ENCODE measurements at regions not wholly inside any gene's neighbourhood (a gene's known extent, or its start where the extent isn't known, plus 50 kb on each side); places are given as distances from the start of the nearest gene placed in this dataset.

DNA sequence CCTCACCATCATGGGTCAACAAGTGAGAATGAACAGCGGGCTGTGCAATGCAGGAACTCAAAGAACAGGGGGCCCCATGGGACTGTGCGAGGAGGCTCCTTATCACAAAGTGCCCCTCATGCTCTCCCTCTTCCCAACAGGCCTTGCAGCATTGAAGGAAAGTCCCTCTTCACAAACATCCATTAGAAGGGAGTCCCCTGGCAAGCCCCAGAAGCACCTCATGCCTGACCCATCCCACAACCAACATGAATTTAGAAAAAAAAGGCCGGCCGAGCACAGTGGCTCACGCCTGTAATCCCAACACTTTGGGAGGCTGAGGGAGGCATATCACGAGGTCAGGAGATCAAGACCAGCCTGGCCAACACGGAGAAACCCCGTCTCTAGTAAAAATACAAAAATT, 122.6 kb upstream of the FSTL4 start:
- no peak for ATAC-seq

DNA sequence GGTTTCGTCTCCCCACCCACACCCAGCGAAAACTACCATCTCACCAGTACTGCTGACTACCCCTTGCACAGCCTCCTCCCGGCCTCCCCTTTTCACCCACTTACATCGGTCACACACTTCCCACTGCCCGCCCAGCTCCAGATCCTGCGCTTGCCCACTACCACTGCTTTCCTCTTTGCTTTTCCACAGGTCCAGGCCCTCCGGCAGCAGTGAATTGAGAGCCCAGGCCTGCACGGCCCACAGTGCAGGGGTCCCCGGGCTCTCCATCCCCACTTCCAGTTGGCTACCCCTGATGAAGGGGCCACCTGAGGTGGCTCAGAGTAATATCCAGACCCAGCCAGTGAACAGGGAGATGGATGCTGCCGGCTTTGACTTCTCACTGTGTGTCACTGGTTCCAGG, 120.2 kb upstream of the FSTL4 start:
- ATAC-seq = no peak

DNA sequence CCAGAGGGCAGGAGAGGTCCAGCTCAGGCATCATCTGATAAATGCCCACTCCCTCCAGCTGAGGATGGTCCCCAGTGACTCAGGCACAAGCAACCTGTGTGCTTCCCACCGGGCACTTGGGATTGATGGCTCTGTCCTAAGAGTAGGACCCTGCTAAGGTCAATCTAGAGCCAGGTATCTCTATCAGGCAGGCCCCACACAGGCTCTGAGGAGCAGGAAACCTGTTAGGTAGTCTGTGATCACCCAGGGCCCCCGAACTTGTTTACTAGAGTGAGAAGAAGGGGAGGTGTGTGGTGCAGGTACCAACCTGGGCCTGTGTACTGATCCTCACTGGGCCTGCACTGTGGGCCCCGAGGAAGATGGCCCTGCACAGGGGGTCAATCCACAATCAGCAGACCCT, 119.6 kb upstream of the FSTL4 start:
- ATAC-seq = no peak

DNA sequence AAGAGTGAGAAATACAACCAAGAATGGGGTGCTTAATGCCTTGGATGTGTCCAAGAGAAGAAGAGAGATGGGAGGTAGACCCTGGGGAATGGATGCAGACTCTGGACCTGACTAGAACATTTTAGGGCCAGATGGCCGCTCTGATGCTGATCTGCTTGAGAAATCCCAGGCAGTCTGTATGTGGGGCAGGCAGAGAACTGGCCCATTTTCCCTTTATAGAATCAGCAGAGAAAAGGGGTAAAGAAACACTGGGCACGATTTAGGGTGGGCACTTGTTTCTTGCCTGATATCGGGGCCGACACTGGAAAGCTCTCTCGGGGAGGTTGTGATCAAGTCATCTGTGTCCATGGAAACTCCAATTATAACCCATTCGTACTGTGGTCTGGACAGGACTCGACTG, 118.5 kb upstream of the FSTL4 start:
- ATAC-seq = no peak

DNA sequence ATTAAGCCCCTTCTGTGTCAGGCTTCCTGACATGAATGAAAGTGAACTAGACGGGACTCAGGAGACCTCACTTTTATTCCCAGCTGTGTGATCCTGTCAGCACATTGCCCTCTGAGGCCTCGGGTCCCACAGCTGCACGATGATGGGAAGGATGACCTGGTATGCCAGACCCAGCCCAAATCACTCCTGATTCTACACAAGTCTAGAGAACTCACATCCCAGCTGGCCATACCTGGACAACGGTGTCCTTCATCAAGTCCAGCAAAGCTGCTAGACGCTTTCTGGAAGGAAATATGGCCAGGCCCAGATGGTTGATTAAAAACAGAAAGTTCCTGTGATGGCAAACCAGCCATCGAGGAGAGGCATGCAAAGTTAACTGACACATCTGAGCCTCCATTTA, 118.0 kb upstream of the FSTL4 start:
- no peak for ATAC-seq

DNA sequence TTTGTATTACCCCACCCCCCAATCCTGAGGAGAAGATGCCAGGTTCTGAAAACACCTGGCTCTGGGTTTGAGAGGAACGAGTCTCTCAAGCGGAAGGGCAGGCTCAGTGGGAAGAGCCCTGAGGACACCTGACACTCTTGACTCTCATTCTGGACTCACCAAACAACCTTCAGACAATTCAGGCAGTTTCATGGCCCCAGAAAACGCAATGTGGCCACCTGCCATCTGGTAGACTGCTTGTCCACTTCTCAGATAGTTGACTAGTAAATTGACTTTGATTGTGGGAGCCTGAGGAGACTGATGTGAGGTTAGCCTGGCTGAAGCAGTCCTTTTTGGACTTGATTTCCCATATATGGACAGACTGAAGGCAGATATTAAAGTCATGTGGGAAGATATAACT, 117.5 kb upstream of the FSTL4 start:
- ATAC-seq = no peak

DNA sequence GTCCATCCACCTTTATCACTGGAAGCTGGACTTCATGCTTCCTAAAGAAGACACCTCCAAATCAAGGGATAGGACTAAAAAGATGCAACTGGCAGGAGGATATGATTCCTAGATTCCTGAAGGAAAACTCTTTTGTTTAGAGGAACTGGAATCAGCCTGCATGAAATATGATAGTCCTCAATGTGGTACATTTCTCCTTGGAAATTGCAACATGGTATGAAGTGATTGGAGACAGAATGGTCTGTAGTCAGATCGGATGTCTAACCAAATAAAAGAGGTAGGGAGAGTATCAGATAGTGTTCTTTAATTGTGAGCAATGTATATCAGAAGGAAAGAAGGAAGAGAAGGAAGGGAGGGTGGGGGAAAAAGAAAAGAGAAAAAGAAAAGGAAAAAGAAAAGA, 116.1 kb upstream of the FSTL4 start:
- ATAC-seq = no peak

DNA sequence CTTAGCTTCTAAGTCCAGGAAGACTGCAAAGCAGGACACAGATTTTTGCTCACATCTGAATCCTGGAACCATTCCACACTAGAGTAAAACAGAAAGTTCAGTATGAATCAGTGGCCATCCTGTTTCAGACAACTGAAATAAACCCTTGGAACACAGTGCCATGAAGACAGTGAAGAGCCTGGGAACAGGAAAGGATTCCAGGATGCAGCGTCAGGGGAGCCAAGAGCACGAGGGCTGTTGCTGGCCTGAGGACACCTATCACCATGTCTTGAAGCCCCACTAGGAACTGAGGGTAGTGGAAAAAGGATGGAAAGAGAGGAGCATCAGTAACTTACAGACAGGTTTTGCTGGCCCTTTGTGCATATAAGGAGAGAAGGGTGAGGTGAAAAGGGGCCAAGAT, 115.3 kb upstream of the FSTL4 start:
- no peak for ATAC-seq

DNA sequence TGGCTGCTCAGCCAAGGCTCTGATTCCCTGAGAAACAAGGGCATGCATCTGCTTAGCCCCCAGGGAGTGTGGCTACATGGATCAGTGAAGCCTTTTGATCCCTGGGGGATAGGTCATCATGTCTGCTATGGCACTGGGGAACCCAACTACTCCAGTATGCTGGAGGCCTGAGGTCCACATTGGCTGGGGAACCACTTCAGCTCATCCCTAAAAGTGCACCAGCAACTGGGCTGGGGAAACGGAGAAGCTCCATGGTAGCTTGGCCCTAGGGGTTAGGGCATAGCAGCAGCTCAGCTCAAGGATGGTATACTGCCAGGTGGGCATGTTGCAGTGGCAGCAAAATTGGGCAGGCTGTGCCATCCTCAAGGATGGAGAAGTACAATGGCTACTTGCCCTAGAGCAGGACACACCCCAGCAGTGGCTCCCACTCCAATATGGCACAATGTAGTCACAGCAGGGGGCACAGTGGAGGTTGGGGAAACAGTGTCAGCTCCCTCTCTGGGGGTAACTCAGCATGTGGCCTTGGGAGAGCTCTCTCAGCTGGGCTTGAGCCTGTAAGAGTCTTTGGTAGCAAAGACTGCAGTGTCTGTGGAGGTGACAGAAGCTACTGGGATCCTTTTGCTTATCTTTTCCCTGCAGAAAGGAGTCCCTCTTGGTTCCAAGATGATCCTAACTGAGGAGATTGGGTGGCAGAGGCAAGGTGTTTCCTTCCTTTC, 111.5 kb upstream of the FSTL4 start:
- ATAC-seq = no peak

DNA sequence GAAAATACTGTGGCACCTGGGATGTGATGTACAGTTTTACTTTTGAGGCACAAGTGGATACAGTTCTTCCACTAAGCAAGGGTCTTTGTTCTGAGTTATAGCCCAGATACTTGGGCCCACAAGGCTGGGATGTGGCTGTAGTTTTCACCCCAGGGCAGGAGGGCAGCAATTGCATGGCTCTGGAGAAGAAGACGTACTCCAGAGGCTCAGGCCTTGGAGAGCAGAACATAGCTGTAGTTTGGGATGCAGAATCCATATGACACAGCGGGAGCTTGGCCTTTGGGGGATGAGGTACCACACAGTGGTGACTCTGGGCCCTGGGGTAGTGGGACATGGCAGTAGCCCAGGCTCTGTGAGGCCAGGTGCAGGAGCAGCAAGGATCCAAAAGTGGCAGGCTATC, 110.8 kb upstream of the FSTL4 start:
- no peak for ATAC-seq

DNA sequence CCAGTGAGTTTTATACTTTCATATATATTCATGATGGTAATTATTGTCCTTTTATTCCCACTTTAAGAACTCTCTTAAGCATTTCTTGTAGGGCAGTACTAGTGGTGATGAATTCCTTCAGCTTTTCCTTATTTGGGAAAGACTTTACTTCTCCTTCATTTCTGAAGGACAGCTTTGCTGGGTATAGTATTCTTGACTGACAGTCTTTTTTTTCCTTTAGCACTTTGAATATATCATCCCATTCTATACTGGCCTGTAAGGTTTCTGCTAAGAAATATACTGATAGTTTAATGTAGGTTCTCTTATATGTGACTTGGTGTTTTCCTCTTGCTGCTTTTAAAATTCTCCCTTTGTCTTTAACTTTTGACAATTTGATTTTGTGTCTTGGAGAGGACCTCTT, 109.0 kb upstream of the FSTL4 start:
- ATAC-seq = no peak

DNA sequence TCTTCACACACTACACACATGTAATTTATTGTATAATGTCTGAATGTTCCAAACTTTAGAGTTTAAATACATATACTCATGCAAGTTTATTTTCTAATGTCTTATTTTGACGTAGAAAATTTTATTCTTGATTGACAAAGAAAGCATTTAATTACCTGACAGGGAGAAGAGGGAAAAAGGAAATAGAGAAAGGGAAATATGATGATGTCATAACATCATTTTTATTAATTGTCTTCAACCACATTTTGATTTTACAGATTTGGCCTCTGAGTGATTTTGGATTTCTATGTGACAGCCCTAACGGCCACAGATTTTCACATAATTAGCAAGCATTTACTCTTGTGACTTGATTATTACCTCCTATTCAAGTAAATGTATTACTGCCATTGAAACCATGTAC, 106.1 kb upstream of the FSTL4 start:
- ATAC-seq = no peak

DNA sequence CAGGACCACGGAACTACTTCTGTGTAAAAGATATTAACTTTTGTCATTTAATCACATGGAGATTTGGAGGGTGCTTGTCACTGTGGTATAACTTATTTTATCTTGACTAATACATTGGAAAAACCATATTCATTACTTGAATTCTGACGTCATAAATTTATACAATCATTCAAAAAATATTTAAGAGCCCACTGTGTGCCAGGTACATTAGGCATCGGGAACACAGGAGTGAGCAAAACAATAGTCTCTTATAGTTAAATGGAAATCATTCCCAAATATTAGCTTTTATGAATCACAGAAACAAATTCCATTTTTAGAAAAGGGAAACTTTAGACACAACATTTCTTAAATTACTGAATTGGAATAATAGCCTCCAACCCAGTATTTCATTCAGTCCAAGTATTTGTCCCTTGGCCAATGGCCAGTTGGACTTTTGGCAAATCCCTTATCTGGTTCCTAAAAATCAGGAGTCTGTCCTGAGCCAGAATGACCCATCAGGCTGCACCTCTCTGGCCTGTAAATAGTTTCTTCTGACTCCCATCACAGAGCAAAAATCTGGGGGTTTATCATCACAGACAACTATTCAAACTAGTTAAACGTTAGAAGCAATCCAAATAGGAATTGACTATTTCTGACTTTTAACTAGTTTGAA, 104.3 kb upstream of the FSTL4 start:
- no peak for ATAC-seq

DNA sequence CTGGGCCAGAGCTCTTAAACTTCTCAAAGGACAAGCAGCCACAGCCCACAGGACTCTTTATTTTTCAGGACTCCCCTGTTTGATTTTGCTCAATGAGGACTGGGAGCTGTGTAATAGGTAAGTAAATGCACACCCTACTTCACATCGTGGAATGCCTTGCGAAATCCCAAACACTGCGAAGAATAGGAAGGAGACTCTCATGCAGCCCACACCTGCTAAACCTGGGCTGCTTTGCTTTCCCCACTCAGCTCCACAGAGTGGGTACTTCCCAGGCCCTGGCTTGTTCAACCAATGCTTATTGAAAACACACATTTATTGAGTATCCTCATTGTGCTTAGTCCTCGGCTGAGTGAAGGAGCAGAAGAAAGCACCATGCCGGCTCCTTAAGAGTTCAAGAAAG, 103.3 kb upstream of the FSTL4 start:
- ATAC-seq = no peak

DNA sequence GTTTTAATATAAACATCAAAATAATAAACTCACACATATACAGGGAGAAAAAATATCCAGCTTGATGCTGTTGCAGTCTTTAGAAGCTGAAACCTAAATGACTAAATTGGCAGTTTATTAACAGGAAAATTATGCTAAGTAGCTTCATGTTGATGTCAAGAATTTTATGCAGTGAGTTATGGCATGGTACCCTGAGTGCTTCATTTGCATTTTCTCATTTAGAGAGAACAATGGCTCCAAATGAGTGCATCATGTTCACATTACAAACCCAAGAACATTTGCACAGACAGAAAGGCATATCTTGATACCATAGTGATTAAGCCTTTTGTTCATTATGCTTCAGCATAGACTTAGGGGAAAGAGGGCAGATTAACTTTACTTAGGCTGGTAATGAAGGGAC, 102.9 kb upstream of the FSTL4 start:
- no peak for ATAC-seq

DNA sequence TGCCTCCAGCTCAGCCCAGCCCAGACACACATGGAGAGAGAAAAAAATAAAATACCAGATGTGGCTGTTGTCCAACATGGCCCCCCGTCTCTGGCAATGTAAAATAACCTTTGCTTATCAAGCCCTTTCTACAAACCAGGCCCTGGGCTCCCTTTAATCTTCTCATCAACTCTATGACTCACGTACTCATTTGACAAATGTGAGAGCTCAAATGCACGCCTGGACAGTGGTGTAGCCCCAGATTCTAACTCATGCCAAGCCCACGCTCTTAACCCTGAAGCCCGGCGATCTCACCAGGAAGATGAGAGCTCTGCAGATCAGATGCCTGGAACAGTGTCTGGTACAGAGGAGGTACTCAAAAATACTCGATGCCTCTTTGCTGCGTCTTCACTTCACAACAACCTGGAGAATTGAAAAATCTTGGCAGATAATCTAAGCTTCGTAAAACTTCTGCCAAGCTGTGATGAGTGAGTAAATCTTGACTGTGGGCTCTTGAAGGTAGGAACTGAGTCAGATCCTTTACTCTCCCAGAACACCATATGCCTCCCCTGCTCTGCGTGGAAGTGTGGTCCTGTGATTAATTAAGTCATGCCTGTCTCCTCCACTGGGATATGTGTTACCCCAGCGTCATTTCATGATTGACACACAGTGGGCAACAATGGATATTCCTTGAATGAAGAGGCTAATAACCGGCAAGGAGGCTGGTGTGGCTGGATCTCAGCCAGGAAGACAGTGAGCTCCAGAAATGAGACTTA, 102.0 kb upstream of the FSTL4 start:
- ATAC-seq = no peak

DNA sequence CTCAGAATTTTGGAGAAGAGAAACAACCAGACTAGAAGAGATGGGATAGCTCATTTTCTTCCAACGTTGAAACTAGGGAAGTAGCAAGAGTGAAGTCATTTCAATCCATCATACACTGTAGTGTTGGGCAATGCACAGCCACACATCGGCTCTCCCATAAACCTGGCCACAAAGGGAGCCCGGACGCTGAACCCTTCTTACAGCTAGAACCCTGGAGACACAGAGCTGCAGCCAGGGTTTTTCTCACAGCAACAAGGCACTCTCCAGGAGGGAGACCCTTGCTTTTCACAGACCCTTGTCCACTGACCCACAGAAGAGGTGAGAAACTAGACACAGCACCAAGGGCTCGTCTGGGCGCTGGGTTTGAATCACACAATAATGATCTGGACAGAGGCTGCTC, 101.4 kb upstream of the FSTL4 start:
- no peak for ATAC-seq

DNA sequence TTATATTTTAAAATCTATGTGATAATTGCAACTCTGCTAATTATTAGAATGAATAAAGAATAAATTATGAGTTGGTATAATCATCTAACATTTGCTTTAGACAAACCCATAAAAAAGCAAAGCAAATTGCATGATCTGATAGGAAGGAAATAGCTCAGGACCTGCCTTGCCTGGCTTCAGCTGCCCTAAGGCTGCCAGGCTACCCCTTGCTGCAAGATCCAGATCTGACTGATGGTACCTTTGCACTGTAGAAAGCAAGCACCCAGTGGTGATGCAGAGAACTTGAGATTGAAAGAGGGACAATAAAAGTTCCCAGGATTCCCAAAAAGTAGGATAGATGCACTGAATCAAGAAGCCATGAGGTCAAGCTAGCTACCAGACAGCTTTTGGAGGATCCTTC, 100.9 kb upstream of the FSTL4 start:
- no peak for ATAC-seq

DNA sequence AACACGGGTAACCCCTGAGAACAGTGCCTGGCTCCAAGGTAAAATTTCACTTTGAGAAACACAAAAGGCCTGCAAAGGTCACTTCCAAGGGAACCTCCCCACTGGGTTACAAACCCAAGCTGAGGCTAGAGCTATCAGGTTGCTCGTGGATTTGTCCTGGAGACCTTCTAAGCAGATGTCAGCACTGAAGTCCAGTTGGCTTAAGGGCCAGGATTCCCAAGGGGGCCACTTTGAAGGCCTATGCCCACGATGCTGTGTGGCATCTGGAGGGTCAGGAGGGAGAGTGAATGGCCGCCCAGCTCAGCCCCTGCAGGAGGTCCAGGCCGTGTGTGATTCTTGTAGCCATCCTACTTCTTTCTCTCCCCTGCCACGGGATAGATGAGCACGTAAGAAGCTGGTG, 100.2 kb upstream of the FSTL4 start:
- no peak for ATAC-seq

DNA sequence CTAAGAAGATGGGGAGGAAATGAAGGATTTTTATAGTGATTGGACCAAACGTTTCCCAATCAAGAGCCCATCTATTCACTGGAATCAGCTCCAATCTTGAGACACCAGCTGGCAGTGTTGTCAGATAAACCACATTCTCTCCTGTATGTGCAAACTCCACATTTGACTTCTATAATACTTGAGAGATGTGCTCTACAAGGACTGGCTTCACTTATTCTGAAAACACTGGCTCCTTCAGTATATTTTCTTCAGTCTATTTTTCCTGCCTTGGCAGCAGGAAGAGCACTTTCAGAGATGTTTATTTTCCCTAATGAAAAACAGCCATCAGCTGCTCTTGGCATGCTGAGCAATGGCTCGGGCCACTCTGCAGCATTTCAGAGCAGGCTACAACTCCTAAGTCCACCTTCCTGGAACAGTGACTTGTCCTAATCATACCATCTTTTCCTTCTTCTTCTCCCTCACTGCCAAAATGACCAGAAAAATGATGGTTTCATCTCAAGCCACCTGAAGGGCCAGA, 96.9 kb upstream of the FSTL4 start:
- no peak for ATAC-seq

DNA sequence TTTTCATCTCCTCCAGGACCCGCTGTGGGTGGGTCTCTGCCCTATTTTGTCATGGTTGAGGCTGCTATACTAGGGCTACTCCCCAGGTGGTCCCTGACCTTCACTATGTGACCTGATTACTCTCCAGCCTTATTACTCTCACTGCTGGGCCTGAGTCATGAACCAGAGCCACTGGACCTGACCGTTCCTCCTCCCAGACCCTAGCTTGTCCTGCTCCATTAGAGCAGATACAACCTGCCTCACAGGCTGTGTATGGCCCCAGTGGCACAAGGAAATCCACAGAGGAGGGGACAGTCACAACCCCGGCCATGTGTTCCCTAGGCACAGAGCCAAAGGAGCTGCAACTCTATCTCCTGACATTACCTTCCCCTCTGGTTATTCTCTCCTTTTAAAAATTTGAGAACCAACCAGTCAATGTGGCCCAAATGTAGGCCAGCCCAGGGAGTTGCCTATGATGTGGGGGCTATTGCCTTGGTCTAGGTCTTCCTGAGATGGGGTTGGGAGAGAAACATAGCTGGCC, 96.0 kb upstream of the FSTL4 start:
- no peak for ATAC-seq

DNA sequence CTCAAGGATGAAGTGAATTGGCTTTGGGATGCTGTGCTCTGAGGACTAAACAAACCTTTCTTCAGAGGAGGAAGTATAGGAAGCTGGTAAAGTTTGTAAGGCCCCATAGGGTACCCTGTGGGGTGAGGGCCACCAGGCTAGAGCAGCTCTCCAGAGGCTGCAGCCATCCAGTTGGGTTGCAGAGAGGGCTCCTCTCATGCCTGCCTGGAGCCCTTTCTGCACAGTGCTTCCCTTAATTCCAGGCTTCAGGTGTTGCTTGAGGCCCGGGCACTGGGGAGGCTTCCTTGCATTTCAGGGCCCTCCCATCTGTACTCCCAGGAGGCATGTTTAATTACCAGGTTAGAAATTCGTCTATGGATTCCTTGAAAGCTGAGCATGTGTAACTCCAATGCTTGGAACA, 95.3 kb upstream of the FSTL4 start:
- ATAC-seq = no peak

DNA sequence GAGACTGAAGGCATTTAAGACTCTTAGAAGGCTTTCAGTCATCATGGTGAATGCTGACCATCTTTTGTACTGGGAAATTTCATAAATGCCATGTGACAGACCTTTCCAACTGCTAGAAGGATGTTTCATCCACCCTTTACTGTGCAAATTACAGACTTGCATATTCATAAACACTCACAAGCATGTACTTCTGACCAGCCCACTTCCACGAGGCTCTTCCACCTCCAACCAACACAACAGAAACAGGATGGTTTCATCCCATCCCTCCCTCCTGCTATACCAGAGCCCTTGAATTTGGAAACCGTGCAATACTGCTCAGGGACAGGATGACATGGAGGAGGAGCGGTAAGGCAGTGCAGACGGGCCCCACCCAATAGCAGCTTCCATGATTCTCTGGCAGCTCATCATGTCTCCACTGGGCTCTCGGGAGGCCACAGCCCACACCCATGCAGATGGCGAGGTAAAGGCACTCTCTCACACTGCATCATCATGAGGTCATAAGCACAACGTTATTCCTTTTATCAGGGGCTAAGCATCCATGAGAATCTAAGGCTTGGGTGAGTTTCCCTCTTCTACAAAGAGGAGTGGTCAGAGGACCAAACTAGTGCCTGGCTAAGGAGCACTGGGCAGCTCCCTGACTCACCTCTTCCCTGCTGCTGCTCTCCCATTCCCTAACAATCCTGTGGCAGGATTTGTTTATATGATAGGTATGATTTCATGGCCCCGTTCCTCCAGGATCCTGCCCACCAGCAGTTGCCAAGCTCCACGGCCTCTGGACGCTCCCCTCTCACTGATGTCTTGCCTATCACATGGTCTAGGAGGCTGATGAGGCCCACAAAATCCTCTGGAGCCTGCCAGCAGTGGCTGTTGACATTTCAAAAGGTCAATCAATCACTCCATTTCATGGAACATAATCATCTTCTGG, 94.4 kb upstream of the FSTL4 start:
- no peak for ATAC-seq
